Parathyroid adenoma (tissue), 2 donors: ENCODE measurements at regions not wholly inside any gene's neighbourhood (a gene's known extent, or its start where the extent isn't known, plus 50 kb on each side); places are given as distances from the start of the nearest gene placed in this dataset.

ENCODE experiments used
- H2AFZ ChIP-seq: fragments of 300-600 bp; sonication (generic); one replicate; pipeline ENCODE4 v1.7.0; 2017; ENCODE audit warnings: antibody characterized with exemption, mild to moderate bottlenecking
- H3K27ac ChIP-seq: fragments of 300-600 bp; sonication (generic); one replicate; pipeline ENCODE4 v1.7.0; 2017
- H3K27me3 ChIP-seq: fragments of 300-600 bp; sonication (generic); one replicate; pipeline ENCODE4 v1.7.0; 2017; ENCODE audit warnings: low read length; ENCODE audit not compliant: control insufficient read depth, insufficient read depth
- H3K36me3 ChIP-seq: fragments of 300-600 bp; sonication (generic); one replicate; pipeline ENCODE4 v1.7.0; 2017; ENCODE audit warnings: low read length; ENCODE audit not compliant: control insufficient read depth, insufficient read depth
- H3K4me1 ChIP-seq: fragments of 300-600 bp; sonication (generic); one replicate; pipeline ENCODE4 v1.7.0; 2017; ENCODE audit warnings: control low read depth
- H3K4me2 ChIP-seq: fragments of 300-600 bp; sonication (generic); one replicate; pipeline ENCODE4 v1.7.0; 2017; ENCODE audit warnings: low read length
- H3K4me3 ChIP-seq: fragments of 300-600 bp; sonication (generic); one replicate; pipeline ENCODE4 v1.7.0; 2017; ENCODE audit warnings: low read depth, low read length
- H3K79me2 ChIP-seq: fragments of 300-600 bp; sonication (generic); one replicate; pipeline ENCODE4 v1.7.0; 2017; ENCODE audit warnings: control low read depth
- H3K9ac ChIP-seq: fragments of 300-600 bp; sonication (generic); one replicate; pipeline ENCODE4 v1.7.0; 2017; ENCODE audit warnings: mild to moderate bottlenecking
- H3K9me3 ChIP-seq: fragments of 300-600 bp; sonication (generic); one replicate; pipeline ENCODE4 v1.7.0; 2017; ENCODE audit warnings: low read length; ENCODE audit not compliant: control insufficient read depth
- CTCF ChIP-seq: fragments of 300-600 bp; sonication (generic); IDR thresholded peaks from one replicate; pipeline ENCODE4 v1.7.0; 2017; ENCODE audit warnings: antibody characterized with exemption, mild to moderate bottlenecking
- donor health status: primary hyperparathyroidism.

- Histone ChIP-seq H3K4me3 (no peak overlapping the region), H3K27me3 (no peaks in the 10 kb centered on the region), H3K9me3 (no peaks in the 10 kb centered on the region), H3K27ac (no peak overlapping the region), H3K9ac (no peak overlapping the region), H2AFZ (no peak overlapping the region), H3K4me1 (no peaks in the 10 kb centered on the region), H3K4me2 (no peak overlapping the region), H3K36me3 (no peaks in the 10 kb centered on the region), H3K79me2 (no peaks in the 10 kb centered on the region)
- TF ChIP-seq CTCF, result no peak
Observed at GRCh38 chr18:73923866-73924265, 223.8 kb downstream of the FBXO15 start.

- Histone ChIP-seq H3K27me3 (no peaks in the 10 kb centered on the region), H3K9me3 (no peaks in the 10 kb centered on the region), H3K27ac (no peak overlapping the region)
Observed at GRCh38 chr18:73920033-73920432, 227.6 kb downstream of the FBXO15 start.

GRCh38 chr18:73918816-73919215, 228.8 kb downstream of the FBXO15 start:
- no peaks in the 10 kb centered on the region for H3K4me1 ChIP-seq
- no peak for TF ChIP-seq CTCF
- H3K36me3 ChIP-seq, result no peaks in the 10 kb centered on the region
- H2AFZ ChIP-seq, result no peak overlapping the region
- no peak overlapping the region for H3K27ac ChIP-seq
- H3K27me3 ChIP-seq, result no peaks in the 10 kb centered on the region
- H3K4me2 ChIP-seq, result no peak overlapping the region
- no peaks in the 10 kb centered on the region for H3K79me2 ChIP-seq
- no peak overlapping the region for H3K9ac ChIP-seq
- no peak overlapping the region for H3K4me3 ChIP-seq
- H3K9me3 ChIP-seq, result no peaks in the 10 kb centered on the region

More at GRCh38 chr18:73920033-73920432, 227.6 kb downstream of the FBXO15 start:
- no peak overlapping the region for H3K4me3 ChIP-seq
- no peaks in the 10 kb centered on the region for H3K36me3 ChIP-seq
- H3K9ac ChIP-seq, result no peak overlapping the region
- no peaks in the 10 kb centered on the region for H3K4me1 ChIP-seq
- H3K4me2 ChIP-seq, result no peak overlapping the region
- no peak for TF ChIP-seq CTCF
- no peak overlapping the region for H2AFZ ChIP-seq
- no peaks in the 10 kb centered on the region for H3K79me2 ChIP-seq

- no peaks in the 10 kb centered on the region for H3K36me3 ChIP-seq
- H3K4me3 ChIP-seq, result no peak overlapping the region
- TF ChIP-seq CTCF, result no peak
- H3K9ac ChIP-seq, result no peak overlapping the region
- no peak overlapping the region for H3K27ac ChIP-seq
- no peaks in the 10 kb centered on the region for H3K79me2 ChIP-seq
- H3K4me2 ChIP-seq, result no peak overlapping the region
- H3K27me3 ChIP-seq, result no peaks in the 10 kb centered on the region
- H3K9me3 ChIP-seq, result no peaks in the 10 kb centered on the region
- no peaks in the 10 kb centered on the region for H3K4me1 ChIP-seq
- no peak overlapping the region for H2AFZ ChIP-seq
Observed at GRCh38 chr18:73917046-73917445, 230.6 kb downstream of the FBXO15 start.

- Histone ChIP-seq H3K9ac (no peak overlapping the region), H3K4me3 (no peak overlapping the region), H3K4me2 (no peak overlapping the region), H3K9me3 (no peaks in the 10 kb centered on the region), H3K79me2 (no peaks in the 10 kb centered on the region), H3K36me3 (no peaks in the 10 kb centered on the region), H3K27ac (no peak overlapping the region), H3K4me1 (no peaks in the 10 kb centered on the region), H2AFZ (no peak overlapping the region), H3K27me3 (no peaks in the 10 kb centered on the region)
- no peak for TF ChIP-seq CTCF
Observed at GRCh38 chr18:73913505-73913904, 234.1 kb downstream of the FBXO15 start.
